Astrocyte (in vitro differentiated cells and primary cell): ENCODE measurements at regions not wholly inside any gene's neighbourhood (a gene's known extent, or its start where the extent isn't known, plus 50 kb on each side); places are given as distances from the start of the nearest gene placed in this dataset.

Experiments
- EZH2 ChIP-seq: IDR thresholded peaks from 2 replicates; pipeline ENCODE4 v1.6.1; 2012; ENCODE audit warnings: mild to moderate bottlenecking, low read length, inconsistent platforms; ENCODE audit not compliant: insufficient read depth
- TF ChIP-seq, protein P1 (sequence below): IDR thresholded peaks from 2 replicates; pipeline ENCODE4 v1.5.1; 2011; ENCODE audit warnings: low read depth, mild to moderate bottlenecking, inconsistent platforms, low read length, moderate library complexity; ENCODE audit not compliant: insufficient read depth

DNA sequence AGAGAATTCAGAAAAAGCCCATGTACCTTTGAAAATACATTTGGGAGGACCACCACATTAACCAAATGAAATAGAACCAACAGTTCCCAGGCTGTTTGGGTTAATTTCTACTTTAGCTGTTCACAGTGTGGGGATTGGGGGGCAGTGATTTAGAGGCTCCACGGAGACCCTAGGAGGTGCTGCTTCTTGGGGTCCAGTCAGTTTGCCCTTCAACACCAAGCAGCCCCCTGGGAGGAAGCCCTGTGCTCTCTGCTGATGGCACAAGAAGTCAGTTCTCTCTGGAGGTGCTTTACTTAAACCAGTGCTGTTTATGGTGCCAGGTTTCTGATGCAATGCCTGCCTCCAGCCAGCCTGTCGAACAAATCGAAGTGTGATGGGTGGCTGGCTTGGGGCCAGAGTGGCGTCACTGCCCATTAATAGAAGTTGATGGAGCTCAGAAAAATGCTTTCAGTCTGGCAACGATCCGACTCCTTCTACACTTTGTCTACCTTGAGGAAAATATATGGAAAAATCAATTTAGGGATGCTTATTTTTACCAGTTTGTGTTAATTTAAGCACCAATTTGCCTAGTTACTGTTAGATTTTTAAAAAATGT is 134.0 kb downstream of the SNX18 start:
- TF ChIP-seq, protein P1, sequence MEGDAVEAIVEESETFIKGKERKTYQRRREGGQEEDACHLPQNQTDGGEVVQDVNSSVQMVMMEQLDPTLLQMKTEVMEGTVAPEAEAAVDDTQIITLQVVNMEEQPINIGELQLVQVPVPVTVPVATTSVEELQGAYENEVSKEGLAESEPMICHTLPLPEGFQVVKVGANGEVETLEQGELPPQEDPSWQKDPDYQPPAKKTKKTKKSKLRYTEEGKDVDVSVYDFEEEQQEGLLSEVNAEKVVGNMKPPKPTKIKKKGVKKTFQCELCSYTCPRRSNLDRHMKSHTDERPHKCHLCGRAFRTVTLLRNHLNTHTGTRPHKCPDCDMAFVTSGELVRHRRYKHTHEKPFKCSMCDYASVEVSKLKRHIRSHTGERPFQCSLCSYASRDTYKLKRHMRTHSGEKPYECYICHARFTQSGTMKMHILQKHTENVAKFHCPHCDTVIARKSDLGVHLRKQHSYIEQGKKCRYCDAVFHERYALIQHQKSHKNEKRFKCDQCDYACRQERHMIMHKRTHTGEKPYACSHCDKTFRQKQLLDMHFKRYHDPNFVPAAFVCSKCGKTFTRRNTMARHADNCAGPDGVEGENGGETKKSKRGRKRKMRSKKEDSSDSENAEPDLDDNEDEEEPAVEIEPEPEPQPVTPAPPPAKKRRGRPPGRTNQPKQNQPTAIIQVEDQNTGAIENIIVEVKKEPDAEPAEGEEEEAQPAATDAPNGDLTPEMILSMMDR = no peak
- no peak for TF ChIP-seq EZH2
